ENCODE measurements at regions not wholly inside any gene's neighbourhood (a gene's known extent, or its start where the extent isn't known, plus 50 kb on each side); places are given as distances from the start of the nearest gene placed in this dataset.
"Not testable (repeated sequence)": the region's sequence is repeated elsewhere in the genome, so short reads cannot be mapped to it uniquely, and the experiment has no call there.

GRCh38 chrX:143935601-143936000 is 51.7 kb downstream of the UBE2NL start:
- no peak for ATAC-seq

DNA sequence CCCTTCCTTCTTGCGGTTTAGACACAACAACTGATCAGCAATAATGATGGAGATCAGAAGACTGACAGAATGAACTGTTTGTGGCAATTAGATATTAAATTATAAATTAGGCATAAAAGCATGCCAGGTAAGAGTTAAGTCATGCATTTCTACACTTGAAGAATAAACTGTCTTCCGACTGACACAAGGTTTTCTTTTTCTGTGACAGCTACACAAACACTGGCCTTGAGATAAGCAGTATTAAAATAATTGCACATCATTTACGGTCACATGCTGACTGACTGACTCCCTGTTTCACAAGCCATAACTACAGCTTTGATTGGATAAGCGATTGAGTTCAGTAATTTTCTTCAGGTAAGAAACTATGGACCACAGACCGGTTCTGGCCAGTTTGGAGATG is 56.2 kb downstream of the UBE2NL start:
- no peak for ATAC-seq

DNA sequence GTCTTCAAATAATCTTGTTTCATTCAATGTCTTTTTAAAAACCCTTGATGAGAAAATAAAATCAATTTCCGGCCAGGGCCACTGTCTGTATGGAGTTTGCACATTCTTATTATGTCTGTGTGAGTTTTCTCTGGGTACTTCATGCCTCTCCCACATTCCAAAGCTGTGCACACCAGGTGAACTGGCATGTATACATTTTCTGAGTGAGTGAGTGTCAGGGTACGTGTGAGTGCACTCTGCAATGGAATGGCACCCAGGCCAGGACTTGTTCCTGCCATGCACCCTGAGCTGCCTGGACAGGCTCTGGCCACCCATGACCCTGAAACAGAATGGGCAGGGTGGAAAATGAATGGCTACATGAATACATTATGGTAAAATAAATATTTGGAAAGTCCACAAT is 61.3 kb downstream of the UBE2NL start:
- ATAC-seq: no peak

DNA sequence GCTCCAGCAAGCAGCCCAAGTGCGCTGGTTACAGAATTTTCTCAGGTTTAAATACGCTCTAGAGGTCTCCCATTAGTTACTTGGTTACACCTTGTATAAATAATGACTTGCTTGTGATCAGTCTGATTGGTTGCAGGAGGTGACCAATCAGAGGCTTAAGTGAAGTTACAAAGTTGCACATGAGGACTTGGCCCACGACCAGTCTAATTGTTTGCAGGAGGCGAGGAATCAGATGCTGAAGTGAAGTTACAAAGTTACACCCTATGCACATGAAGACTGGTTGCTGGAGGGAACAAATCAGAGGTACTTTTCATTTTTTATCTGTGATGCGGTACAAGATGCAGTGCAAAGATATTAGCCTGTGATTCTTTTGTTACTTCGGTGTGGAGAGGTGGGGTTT is 80.7 kb downstream of the UBE2NL start:
- no peak for ATAC-seq

DNA sequence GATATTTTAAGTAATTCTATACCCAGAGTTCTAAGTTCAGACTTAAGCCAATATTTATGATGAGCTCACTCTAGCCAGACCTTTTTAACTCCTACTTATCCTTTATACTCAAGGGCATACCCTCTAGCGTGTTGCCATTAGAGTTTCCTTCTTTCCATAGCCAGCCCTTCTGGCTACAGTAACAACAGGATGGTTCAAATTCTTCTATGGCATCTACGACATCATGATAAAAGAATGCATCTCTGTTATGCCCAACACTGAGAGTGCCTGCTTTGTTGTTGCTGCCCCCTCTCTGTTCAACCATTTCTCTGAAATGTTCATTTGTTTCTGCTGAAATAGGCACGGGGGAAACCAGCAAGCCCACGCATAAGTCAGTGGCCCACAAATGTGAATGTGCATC is 104.5 kb downstream of the UBE2NL start:
- ATAC-seq: no peak

GRCh38 chrX:143994206-143994605 is 110.3 kb downstream of the UBE2NL start:
- ATAC-seq: no peak

- ATAC-seq: no peak
Observed at GRCh38 chrX:143998261-143998660, 114.4 kb downstream of the UBE2NL start.

DNA sequence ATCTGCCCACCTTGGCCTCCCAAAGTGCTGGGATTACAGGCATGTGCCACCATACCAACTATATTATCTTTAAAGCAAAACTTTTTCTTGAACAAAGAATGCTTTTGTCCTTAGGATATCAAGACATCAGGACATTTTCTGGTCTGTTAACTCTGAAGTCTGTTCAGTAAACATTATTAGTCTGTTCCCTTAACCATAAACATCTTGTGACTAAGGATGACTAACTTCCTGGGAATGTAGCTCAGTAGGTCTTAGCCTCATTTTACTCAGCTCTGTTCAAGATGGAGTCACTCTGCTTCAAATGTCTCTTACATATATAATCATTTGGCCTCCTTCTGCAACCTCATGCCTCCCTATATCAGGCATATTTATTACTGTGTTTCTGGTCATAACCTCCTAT is 122.9 kb downstream of the UBE2NL start:
- no peak for ATAC-seq

DNA sequence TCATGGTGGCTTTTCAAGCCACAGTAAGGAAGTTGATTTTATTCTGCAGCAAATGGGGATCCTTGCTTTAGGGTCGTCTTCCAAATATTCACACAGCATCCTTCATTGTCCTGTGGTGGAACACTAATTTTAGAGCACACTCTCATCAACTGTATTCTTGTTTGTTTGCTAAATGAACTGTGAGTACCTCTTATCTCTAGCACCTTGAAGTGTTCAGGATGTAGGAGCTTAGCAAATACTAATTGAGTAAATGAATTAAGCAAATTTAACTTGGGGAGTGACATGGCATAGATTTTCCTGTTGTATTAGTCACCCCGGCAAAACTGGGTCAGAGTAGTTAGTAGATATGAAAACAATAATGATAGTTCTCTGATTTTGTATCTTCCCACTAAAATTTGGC is 156.9 kb downstream of the UBE2NL start:
- no peak for ATAC-seq

DNA sequence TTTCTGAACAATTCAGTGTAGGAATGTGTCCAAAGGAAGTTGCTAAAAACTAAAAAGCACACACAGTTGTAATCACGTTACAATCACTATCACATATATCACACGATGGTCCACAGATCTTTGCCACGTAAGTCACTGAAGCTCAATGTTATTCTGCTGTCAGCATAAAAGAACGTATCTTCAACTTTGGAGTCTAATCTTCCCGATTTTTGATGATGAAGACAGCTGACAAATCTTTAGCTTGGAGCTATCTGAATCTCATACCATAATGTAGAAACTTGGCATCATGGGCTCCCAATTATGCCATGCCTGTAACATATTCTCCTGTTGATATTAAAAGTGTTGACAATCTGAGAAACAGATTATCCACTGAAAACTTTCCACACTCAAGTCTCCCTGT is 158.4 kb downstream of the UBE2NL start:
- no peak for ATAC-seq

DNA sequence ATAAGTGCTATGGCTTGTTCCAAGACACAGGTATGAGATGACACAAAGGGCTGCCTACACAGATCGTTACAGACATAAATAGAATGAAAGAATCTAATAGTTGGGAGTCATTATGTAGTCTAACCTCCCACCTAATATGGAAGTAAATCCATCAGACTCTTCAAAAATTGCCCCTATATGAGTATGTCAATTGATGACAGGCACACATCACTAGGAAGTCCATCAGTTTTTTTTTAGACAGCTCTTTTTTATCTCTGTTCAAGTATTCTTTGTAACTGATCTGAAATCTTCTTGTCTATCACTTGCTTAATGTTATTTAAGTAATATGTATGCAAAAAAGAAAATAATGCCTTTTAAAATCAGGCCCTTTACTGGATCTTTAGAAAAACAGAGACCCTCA is 191.6 kb downstream of the UBE2NL start:
- ATAC-seq: no peak

DNA sequence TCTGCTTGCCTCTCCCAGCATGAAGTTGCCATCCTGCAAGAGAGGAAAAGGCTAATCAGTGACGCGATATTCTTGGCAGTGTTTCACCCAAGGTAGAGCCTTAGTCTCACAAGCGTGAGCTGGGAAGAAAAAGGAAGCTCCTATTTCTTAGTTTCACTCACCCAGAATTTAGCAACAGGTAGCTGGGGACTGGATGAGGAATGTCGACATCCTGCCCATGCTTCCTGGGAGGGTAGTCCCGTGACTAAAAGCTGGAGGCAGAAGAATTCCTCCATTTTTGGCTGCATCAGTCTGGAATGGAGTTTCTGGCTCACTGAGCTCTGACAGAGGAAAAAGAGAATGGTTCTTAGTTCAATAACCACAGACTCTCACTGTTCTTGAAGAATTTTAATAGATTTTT is 198.4 kb downstream of the UBE2NL start:
- not testable (repeated sequence) for ATAC-seq

DNA sequence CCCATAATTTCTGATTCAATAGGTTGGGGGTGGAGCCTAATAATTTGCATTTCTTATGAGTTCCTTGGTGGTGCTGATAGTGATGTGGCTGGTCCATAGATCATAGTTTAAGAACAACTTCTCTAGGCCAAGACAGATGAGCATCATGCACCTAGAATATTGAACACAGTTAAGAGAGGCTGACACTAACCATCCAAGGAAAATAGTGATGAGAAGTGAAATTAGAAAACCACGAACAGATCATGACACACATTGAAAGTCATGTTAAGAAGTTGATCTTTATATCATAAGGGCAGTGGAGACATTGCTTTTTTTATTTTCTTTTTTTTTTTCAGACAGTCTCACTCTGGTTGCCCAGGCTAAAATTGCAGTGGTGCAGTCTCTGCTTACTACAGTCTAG is 205.8 kb downstream of the UBE2NL start:
- ATAC-seq: peak in 1 of 2 donors; percentile 27

DNA sequence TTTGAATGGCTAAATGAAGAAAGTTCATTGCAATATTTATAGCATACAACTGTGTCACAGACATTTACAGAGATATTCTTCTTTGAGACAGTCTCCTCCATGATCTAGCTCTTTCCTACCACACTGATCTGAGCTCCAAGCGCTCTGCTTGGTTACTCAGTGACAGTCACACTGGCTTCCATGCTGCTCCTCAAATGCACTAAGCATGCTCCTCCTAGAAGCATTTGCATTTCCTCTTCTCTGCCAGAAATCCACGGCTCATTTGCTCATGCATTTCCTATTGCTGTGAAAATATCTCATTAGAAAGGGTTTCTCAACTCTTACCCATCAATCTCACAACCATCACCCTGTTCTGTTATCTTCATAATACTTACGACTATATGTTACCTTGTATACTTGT is 208.2 kb downstream of the UBE2NL start:
- not testable (repeated sequence) for ATAC-seq

- not testable (repeated sequence) for ATAC-seq
Observed at GRCh38 chrX:144119490-144119889, 235.6 kb downstream of the UBE2NL start.

- ATAC-seq: not testable (repeated sequence)
Observed at GRCh38 chrX:144121566-144121965, 237.7 kb downstream of the UBE2NL start.

- ATAC-seq: not testable (repeated sequence)
Observed at GRCh38 chrX:144127570-144128169, 243.8 kb downstream of the UBE2NL start.

DNA sequence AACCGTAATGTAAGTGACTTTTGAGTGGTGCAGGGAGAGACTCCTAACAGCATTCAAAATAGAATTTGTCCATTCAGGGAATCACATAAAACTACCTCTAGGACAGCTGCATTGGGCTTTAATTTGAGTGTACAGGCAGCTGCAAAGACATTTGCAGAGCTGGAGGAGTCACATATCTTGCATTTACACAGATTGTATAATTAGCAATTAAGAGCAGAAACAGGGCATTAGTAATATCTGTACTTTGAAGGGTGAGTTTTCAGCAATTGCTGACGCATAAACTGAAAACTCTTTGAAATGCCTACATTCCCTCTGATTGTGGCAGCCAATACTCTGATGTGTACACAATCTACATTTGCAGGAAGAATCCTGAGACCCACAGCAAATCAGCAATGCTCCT is 245.6 kb downstream of the UBE2NL start:
- ATAC-seq: peak; percentile 56 to 84

DNA sequence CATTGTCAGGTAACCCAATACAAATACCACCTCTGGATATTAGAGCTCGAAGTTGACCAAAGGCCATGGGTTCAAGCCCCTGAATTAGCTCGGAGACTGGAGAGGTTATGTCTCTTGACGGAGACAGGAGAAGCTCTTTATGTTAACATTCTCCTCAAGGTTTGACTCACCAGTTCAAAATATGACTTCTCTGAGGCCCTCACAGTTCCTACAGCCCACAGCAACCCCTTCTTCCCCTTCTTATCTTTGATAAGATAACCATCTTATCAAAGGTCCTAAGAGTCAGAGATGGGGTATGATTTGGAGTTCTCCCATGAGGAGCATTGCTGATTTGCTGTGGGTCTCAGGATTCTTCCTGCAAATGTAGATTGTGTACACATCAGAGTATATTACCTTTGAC is 246.6 kb downstream of the UBE2NL start:
- ATAC-seq: not testable (repeated sequence)

- ATAC-seq: not testable (repeated sequence)
Observed at GRCh38 chrX:144131080-144131479, 247.2 kb downstream of the UBE2NL start.

GRCh38 chrX:144134448-144135119 is 250.7 kb downstream of the UBE2NL start:
- ATAC-seq: not testable (repeated sequence)

- not testable (repeated sequence) for ATAC-seq
Observed at GRCh38 chrX:144154474-144154873, 270.6 kb downstream of the UBE2NL start.

DNA sequence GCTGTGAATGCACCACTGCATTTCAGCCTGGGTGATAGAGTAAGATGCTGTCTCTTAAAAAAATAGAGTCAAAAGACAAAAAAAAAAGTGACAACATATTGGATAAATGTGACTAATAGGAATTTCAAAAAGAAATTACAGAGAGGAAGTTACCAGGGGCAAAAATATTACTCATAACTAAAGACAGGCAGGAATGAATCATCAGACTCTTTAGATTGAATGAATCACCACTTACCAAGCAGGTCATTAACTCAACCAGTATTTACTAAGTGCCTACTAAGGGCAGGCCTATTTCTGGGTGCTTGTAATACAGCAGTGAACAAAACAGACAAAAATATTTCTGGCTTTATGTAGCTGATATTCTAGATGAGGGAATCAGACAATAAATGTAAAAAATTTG is 301.3 kb downstream of the UBE2NL start:
- peak; percentile 84 to 92 for ATAC-seq

- peak; percentile 48 to 56 for ATAC-seq
Observed at GRCh38 chrX:144188489-144188888, 304.6 kb downstream of the UBE2NL start.

DNA sequence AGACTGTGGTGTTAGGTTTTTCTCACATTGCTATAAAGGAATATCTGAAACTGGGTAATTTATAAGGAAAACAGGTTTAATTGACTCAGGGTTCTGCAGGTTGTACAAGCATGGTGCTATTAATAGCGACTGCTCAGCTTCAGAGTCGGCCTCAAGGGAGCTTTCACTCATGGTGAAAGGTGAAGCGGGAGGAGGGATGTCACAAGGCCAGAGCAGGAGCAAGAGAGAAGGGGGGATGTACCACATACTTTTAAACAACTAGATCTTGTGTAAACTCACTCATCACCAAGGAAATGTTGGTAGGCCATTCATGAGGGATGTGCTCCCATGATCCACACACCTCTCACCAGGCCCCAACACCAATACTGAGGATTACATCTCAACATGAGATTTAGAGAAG is 313.2 kb downstream of the UBE2NL start:
- not testable (repeated sequence) for ATAC-seq
